ENCODE measurements at regions not wholly inside any gene's neighbourhood (a gene's known extent, or its start where the extent isn't known, plus 50 kb on each side); places are given as distances from the start of the nearest gene placed in this dataset.
"Not testable (repeated sequence)": the region's sequence is repeated elsewhere in the genome, so short reads cannot be mapped to it uniquely, and the experiment has no call there.

DNA sequence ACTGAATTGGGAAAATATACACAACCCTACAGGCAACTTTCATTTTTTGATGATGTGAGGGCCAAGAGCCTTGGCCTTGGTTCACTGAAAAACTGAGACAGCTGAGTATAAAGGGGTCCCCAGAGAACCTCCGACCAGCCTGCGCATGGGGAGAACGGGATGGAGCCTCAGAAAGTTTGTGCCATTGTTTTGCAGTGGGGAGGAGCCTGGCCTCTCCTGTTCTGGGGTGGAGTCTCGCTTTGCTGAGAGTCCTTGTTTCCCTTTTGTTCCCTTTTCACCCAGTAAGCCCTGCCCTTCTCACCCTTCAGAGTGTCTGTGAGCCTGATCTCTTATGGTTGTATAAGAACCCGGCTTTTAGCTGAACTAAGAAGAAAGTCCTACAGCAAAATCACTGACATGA is 193.2 kb upstream of the AKR1E2 start:
- DNase-seq: no peak

DNA sequence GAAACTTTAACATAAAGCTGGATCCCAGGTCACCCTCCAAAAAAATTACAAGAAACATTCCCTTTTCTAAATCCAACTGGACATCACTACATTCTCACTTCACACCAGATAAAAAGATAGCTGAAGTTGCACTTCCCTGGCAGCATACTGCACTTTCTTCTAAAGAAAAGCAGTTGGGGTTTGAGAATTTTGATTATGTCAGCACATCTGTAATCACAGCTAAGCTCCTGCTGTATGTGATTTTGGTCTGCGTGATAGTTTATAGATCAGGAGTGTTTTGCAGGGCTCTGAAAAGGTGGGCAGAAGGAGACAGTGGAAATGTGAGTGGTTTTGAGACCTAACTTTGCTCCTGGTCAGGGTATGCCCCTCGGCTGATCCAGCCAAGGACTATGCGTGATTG is 199.1 kb upstream of the AKR1E2 start:
- DNase-seq: no peak

DNA sequence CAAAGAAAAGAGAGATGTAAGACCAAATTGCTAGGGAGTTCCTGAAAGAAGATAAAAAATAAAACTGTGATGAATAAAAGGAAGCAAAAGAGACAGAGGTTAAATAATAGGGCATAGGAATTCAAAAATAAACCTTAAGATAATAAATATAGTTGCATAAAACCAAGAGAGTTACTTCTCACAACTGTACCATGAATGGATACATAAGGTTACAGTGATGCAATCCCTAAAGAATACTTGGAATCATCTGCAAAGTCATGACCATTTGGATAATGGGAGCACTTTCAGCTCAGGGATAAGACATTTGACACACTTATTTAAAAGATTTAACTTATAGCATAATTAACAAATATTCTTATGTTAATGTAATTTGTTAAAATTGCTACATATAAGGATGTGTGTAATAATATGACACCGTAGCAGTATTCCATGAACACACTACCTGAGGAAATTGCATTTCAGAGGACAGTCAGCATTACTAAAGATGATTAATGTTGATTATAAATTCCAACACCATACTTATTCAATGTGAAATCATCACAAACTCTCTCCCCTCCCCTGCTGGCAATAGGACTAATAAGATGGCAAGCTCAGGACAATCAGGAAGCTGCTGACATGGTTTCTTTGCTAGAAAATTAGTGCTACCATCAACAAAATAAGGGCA is 202.1 kb upstream of the AKR1E2 start:
- no peak for DNase-seq

DNA sequence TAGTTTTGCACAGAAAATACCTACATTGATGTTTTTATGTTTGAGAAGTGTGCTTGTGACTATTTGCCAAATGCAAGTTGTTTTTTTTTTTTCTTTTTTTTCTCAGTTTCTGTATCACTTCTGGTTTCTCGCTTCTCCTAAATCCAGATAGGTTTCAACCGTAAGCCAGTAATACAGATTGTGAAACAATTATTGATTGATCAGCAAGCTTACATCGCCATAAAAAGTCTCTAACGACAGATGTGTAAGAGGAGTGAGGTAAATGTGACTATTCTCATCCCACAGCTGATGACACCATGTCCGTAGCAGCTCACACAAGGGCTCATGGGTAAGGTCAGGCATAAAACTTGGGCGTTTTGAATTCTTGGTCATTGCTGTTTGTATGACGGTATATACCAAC is 202.8 kb upstream of the AKR1E2 start:
- no peak for DNase-seq

DNA sequence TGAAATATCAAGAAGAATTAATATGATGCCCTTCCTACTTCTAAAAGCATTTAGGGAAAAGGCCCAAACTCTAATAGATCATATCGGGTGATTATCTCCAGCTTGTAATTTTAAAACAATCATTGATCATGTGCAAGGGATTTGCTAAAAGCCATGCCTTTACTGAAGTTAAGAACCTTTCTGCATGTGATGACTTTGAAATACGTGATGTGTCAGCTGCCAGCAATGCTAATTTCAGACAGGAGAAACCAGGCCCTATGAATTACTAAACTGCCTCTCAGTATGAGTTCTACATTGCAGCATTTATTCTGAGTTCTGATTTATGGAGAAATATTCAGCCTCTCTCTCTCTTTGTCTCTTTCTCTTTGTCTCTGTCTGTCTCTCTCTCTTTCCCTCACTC is 203.6 kb upstream of the AKR1E2 start:
- no peak for DNase-seq

DNA sequence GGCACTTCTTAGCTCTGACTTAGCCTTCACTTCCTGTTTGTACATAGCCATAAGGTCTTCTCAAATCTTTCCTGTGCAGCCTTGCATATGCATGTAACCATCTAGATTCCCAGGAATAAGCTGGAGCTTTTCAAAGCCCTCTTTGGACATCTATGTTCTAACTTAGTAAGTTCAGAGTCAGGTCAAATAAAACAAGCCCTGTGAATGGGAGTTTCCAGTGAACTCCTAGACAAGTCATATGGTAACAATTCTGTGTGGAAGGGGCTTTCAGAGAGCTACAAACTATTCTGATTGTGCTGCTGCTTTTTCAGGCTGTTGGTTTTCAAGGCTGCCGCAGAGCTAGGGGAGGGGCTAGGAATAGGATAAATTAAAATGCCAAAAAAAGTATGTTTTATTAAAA is 208.4 kb upstream of the AKR1E2 start:
- no peak for DNase-seq

DNA sequence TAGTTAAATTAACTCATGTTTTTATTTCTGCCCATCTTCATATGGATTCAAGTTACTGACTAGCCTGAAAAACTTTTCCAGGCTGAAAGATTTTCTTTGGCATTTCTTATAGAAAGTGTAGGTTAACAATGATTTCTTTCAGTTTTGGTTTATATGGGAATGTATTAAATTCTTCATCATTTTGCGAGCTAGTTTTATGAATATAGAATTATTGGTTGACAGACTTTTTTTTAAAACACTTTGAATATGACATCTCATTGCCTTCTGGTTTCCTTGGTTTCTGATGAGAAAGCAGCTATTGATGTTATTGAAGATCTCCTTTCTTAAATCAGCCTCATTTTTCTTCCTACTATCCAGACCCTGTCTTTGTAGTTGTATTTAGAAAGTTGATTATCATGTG is 211.0 kb upstream of the AKR1E2 start:
- DNase-seq: no peak

DNA sequence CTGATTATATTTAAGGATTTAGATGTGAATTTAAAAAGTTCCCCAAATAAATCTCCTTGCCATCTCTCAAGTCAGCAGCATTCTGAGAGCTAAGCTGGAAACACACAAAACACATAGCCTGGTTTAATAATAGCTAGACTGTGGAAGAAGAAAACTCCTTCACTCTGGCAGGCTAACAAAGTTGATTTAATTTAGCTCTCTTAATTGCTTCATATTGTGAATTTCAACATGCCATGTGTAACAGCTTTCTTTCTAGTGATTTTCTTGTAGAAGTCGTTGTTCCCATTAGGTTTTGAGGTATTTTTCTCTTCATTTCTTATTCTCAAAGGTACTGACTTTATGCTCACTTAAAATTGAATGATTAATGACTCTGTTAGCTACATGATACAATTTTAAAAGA is 216.8 kb upstream of the AKR1E2 start:
- no peak for DNase-seq

DNA sequence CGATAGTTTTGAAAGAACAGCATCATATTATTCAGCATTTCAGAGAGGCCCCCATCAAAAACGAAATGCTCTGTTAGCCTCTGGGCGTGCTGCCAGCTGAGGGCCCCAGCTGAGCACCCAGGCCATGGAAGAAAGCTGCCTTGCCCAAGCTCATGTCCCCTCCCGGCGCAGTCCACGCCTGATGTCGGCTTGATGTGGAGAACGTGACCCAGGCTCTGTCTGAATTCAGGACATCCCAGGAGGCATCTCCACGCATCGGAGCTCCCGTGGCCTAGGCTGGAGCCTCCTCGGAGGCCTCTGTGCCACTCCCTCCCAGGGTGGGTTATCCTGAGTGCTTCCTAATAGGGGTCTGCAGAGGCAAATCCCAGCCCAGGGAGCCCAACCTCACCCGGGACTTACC is 218.3 kb upstream of the AKR1E2 start:
- DNase-seq: no peak

DNA sequence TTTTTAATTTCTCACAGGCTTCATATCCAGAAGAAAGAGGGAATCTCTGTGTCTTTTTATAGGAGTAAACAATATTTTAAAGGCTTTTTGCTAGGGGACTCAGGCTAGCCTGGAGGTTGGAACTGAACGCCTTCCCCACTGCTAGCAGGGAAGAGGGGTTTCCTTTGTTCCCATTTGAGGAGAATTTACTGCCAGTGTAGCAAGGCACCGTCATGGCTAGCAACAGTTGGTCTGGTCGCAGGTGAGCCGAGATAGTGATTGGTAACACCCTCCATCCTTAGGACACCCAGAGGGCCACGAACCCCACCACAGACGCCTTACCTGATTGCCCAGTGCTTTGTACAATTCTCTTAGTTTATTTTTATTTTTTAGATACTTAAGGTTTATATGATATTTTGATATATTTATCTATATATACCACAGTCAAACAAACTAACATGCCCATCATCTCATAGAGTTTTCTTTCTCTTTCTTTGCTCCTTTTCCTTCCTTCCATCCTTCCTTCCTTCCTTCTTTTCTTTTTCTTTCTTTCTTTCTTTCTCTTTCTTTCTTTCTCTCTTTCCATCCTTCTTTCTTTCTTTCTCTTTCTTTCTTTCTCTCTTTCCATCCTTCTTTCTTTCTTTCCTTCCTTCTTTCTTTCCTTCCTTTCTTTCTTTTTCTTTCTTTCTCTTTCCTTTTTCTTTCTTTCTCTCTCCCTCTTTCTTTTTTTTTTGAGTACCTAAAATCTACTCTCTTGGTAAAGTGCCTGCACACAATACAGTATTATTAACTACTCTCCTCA is 219.0 kb upstream of the AKR1E2 start:
- no peak for DNase-seq

DNA sequence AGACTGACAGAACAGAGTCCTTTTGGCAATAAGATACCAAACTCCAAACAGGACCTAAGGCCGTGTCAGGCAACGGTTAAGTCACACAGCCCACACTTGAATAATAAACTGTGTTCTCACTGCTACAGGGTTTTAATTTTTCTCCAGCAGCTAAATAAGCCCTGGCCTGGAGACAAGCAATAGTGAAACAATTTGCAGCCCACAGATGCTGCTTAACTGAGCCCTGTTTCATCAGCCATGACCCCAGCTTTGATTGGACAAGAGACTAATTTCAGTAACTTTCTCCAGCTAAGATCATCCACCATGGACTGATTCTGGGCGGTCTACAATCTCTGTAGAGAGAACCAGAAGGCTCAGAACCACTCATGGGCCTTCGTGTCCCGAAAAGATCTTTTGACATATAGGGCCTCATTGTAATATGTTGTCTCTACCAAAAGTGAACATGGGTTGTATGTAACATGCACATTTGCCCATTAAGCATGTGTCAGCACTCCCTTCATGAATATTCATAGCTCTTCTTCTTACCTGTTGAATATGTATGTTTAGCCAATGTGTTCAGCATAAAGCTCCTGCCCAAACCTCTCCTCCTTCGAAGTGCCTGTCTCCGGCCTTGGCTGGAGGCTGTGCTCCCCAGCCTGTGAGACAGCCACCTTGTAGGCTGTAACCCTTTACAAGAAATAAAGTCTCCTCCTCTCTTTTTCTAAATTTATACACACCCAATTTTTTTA is 223.1 kb upstream of the AKR1E2 start:
- DNase-seq: no peak

DNA sequence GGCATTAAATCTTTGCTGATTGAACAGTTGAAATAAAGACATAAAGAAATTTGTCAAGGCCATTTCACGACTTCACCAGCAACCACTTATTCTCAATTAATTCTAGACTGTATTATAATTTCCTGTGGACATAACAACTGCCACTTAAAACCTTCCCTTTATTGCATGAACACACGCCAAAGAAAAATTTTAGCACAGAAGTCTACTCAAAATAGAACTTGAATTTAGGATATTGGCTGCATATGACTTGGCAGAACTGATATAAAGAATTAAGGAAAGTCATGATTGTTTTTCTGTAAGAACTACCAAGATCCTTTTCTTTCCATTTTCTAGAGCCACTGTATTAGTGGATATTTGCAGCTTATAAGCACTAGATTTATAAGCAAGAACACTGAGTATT is 226.5 kb upstream of the AKR1E2 start:
- DNase-seq: no peak

DNA sequence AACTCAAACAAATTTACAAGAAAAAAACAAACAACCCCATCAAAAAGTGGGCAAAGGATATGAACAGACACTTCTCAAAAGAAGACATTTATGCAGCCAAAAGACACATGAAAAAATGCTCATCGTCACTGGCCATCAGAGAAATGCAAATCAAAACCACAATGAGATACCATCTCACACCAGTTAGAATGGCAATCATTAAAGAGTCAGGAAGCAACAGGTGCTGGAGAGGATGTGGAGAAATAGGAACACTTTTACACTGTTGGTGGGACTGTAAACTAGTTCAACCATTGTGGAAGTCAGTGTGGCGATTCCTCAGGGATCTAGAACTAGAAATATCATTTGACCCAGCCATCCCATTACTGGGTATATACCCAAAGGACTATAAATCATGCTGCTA is 228.1 kb upstream of the AKR1E2 start:
- not testable (repeated sequence) for DNase-seq

DNA sequence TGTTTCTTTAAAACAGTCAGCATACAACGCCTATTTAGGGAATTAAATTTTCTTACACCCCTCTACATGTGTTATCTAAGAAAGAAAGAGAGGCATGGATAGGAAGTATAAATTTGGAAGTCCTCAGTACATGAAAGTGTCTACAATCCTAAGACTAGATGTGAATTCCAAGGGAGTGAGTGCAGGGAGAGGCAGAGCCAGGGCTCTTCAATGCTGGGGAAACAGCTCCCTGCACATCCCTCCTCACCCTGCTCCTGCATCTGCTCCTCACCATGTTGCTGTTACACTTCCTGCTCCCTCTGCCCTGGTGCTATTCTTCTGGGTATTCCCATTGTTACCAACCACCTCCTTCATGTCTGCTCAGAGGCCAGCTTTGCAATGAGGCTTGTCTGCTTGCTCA is 229.1 kb upstream of the AKR1E2 start:
- DNase-seq: no peak

DNA sequence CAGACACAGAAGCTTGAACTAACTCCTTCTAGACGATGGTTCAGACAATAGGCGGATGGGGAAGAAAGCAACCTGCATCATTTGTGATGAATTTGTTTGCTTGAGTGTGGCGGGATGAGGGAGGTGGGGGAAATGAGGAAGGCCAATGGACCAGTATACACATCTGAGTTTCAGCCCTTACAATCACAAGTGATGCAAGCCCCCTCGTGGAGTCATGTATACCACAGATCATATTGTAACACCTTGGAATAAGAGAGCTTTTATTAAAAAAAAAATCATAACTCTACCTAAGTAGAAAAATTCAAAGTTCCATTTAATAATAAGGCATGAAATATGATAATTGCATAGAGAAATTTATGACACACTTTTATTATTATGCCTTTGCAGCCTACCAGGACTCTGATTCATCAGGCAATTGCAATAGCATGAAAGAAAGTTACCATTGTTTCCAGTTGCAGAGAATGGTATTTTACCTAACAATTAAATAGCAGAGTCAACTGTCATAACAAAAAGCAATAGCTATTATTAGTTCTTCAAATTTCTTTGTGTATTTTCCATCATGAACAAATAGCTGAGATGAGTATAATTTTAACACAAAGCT is 230.2 kb upstream of the AKR1E2 start:
- no peak for DNase-seq

DNA sequence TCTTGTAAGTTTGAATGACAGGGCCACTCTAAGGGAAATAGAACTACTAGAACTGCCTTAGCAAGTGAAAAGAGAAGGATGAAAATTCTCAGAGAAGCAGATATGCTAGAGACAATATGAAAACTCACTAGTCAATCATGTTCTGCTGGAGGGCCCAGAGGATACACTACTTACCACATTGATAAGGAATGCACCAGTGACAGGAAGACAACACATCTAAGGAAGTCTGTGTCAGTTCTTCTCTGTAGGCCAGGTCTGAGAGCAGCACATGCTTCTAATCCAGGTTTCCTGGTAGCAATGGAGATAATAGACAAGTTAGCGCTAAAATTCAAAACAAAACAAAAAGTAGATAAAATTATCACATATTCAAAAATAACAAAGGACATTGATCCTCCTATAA is 235.2 kb upstream of the AKR1E2 start:
- no peak for DNase-seq

DNA sequence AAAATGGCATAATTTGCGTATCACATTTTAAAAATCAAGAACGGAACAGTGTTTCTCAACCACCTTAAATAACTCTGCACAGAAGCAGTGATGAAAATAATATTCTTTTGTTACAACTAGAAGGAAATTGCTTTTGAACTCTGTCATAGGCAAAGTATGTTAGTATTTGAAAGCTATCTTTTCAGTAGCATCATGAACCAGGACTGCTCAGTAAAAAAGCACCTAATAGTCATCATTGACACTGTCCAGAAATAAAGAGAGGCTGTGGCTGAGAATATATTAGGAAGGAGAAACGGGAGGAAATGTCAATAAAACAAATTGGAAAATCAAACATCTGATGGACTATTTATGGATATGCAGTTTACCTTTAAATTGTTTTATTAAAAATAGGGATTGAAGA is 237.2 kb upstream of the AKR1E2 start:
- DNase-seq: no peak

DNA sequence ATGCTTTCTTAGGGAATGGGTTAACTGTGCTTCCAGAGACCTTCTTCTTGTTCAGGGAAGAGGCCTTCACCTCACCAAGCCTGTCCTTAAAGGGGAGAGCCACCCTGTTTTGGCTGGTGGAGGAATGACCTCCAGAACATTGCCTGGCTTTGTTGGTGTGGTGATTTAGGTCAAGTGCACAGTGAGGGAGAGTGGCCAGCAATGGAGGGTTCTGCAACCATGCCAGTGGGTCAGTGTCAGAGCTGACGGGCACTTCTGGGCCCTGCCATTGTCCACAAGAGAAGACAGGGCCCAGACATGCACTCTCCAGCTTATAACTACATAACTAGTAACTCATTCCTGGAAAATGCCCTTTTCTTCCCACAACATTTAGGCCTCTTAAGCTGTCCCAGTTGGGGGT is 238.5 kb upstream of the AKR1E2 start:
- DNase-seq: no peak

DNA sequence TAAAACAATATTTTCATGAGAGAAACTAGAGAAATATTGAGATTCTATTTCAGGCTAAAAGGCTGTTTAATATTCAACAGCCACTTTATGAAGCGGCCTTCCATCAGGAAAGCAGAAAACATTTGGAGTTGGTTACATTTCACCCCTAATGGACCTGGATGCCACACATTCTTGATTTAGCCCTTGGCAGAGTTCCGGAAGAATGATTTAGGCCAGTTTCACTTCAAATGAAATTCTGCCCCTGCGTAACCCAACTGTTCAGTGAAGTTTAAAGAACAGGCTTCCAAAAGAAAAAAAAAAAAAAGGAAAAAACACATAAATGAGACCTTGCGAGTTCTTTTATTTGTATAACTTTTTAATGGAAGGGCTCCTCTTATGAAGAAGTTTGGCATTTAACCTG is 239.2 kb upstream of the AKR1E2 start:
- no peak for DNase-seq

DNA sequence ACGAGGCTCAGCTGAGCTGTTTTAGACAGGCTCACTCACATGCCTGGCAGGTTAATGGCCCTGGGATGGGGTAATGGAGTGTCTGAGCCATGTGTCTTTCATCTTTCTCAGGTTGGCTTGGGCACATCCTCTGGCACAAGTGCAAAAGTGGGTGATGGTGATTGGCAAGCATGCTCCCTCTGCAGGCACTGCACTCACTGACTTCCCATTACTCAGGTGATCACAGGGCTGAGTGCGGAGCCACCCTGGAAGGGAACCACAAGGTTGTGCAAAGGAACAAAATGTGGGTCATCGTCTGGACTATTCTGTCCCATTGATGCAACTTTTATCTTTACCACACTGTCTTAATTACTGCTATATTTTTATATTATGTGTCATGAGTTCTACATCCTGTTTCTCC is 244.1 kb upstream of the AKR1E2 start:
- DNase-seq: no peak

DNA sequence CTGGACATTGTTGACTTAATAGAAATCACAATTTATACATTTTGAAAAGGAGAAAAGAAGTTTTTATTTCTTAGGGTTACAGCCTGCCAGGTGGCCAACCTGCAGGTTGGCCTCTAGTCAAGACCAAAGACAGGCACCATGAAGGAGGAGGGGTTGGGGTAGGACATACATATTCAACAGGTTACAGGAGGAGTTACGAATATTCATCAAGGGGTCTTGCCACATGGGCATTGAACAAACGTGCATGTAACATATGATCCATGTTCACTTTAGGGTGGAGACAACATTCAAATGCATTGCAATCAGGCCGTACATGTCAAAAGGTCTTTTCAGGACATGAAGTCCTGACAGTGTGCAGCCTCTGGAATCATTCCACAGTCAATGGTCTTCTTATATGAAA is 246.2 kb upstream of the AKR1E2 start:
- DNase-seq: no peak

DNA sequence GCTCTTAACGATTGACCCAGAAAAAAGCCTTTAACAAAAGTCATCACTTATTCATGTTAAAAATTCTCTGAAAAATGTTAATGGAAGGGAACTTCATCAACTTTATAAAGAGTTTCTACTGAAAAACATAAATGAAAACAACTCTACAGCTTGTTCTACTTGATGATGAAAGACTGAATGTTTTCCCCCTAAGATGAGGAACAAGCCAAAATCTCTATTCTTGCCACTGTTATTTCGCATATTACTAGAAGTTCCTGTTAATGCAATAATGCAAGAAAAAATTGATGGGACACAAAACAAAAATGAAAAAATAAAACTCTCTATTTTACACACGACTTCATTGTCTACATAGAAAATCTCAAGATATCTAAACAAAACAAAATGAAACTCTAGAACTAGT is 249.8 kb upstream of the AKR1E2 start:
- no peak for DNase-seq

DNA sequence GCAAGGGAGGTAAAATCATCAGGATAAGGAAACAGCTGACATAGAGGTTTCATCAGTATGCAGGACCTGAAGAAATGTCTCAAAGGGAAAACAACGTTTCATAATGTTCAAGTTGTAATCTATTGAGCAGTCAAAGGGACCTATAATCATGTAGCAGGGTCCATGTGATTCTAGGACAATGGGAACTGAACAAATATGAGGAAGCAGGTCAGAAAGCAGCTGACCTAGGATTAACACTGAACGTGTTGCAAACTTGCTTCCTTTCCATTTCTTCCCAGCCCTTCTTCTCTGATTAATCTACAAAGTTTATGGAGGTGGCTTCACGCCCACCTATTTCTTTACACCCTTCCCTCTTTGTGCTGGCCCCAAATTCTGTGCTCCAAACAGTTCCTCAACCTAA is 256.9 kb upstream of the AKR1E2 start:
- DNase-seq: no peak

DNA sequence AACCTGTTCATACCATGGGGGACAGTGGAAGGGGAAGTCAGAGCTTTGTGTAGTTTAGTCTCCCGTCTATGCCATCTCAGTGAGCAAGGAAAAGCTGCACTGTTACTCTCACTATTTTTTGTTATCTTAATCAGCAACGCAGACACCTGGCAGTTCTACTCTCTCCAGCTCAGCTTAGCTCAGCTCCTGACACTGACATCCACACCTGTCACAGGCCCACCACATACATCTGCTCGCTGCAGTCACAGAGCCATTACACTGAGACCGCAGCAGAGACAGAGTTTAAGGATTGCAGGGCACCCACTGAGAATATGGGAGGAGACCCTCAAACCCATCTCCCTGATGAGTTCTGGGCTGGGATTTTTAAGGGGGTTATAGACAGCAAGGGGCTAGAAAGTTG is 257.3 kb upstream of the AKR1E2 start:
- no peak for DNase-seq

All from CD4-positive, alpha-beta T cell treated with Interferon gamma for 1 hour (primary cell).